Adipocyte (in vitro differentiated cells): ENCODE measurements at regions not wholly inside any gene's neighbourhood (a gene's known extent, or its start where the extent isn't known, plus 50 kb on each side); places are given as distances from the start of the nearest gene placed in this dataset.
"Not testable (repeated sequence)": the region's sequence is repeated elsewhere in the genome, so short reads cannot be mapped to it uniquely, and the experiment has no call there.

ENCODE experiments used
- DNase-seq: peaks from one replicate; pipeline ENCODE4 v3.0.0-alpha.2; 2015; ENCODE audit warnings: low read depth
- H3K27me3 ChIP-seq: replicated peaks from 2 replicates; pipeline ENCODE4 v1.7.0; 2013; ENCODE audit warnings: mild to moderate bottlenecking, low read length, moderate library complexity; ENCODE audit not compliant: control insufficient read depth, insufficient read depth
- H3K36me3 ChIP-seq: 2 replicates; pipeline ENCODE4 v1.7.0; 2013; ENCODE audit warnings: low read length, mild to moderate bottlenecking, moderate library complexity; ENCODE audit not compliant: control insufficient read depth, insufficient read depth, severe bottlenecking
- H3K4me1 ChIP-seq: 2 replicates; pipeline ENCODE4 v1.7.0; 2013; ENCODE audit warnings: mild to moderate bottlenecking, low read length, moderate library complexity; ENCODE audit not compliant: control insufficient read depth, insufficient read depth
- H3K4me3 ChIP-seq: 2 replicates; pipeline ENCODE4 v1.7.0; 2013; ENCODE audit warnings: mild to moderate bottlenecking, low read length, moderate library complexity
- H3K9ac ChIP-seq: 2 replicates; pipeline ENCODE4 v1.7.0; 2013; ENCODE audit warnings: mild to moderate bottlenecking, low read length, moderate library complexity
- H3K9me3 ChIP-seq: 2 replicates; pipeline ENCODE4 v1.7.0; 2013; ENCODE audit warnings: mild to moderate bottlenecking, low read length, moderate library complexity; ENCODE audit not compliant: control insufficient read depth

GRCh38 chr9:13033959-13034693, 245.4 kb downstream of the MPDZ start:
- H3K4me1 ChIP-seq = no peaks in the 10 kb centered on the region
- H3K4me3 ChIP-seq = peak overlapping the region; percentile 61
- no peaks in the 10 kb centered on the region for H3K27me3 ChIP-seq
- no peaks in the 10 kb centered on the region for H3K36me3 ChIP-seq
- H3K9ac ChIP-seq = peak overlapping the region; percentile 59
- H3K9me3 ChIP-seq = no peaks in the 10 kb centered on the region
- DNase-seq = peak; percentile 87

- H3K36me3 ChIP-seq = no peaks in the 10 kb centered on the region
- no peaks in the 10 kb centered on the region for H3K27me3 ChIP-seq
- peak overlapping the region; percentile 59 for H3K9ac ChIP-seq
- no peak for DNase-seq
- no peaks in the 10 kb centered on the region for H3K9me3 ChIP-seq
- H3K4me3 ChIP-seq = no peak overlapping the region
- no peaks in the 10 kb centered on the region for H3K4me1 ChIP-seq
These were observed 244.8 kb downstream of the MPDZ start for GRCh38 chr9:13034694-13035002.

- no peak for DNase-seq
- H3K9me3 ChIP-seq = no peaks in the 10 kb centered on the region
These were observed 243.7 kb downstream of the MPDZ start for GRCh38 chr9:13035822-13036221.

GRCh38 chr9:13037808-13038207, 241.7 kb downstream of the MPDZ start:
- not testable (repeated sequence) for H3K9ac ChIP-seq, H3K9me3 ChIP-seq, DNase-seq, H3K4me1 ChIP-seq, H3K27me3 ChIP-seq, H3K4me3 ChIP-seq, H3K36me3 ChIP-seq

More at GRCh38 chr9:13035822-13036221, 243.7 kb downstream of the MPDZ start:
- H3K4me3 ChIP-seq = no peak overlapping the region
- H3K36me3 ChIP-seq = no peaks in the 10 kb centered on the region
- H3K9ac ChIP-seq = no peak overlapping the region
- no peaks in the 10 kb centered on the region for H3K4me1 ChIP-seq
- no peaks in the 10 kb centered on the region for H3K27me3 ChIP-seq

GRCh38 chr9:13047827-13048587, 231.5 kb downstream of the MPDZ start:
- Histone ChIP-seq H3K27me3 (peaks cover 6% of the 10 kb centered on the region), H3K36me3 (no peaks in the 10 kb centered on the region), H3K4me3 (no peak overlapping the region), H3K4me1 (peaks cover 10% of the 10 kb centered on the region), H3K9ac (no peak overlapping the region), H3K9me3 (no peaks in the 10 kb centered on the region)
- no peak for DNase-seq

- H3K4me3 ChIP-seq = no peak overlapping the region
- no peaks in the 10 kb centered on the region for H3K9me3 ChIP-seq
These were observed 230.3 kb downstream of the MPDZ start for GRCh38 chr9:13049223-13049622.

GRCh38 chr9:13053504-13053903, 226.0 kb downstream of the MPDZ start:
- Histone ChIP-seq H3K9ac (no peak overlapping the region), H3K4me1 (no peaks in the 10 kb centered on the region), H3K36me3 (no peaks in the 10 kb centered on the region), H3K4me3 (no peak overlapping the region), H3K9me3 (no peaks in the 10 kb centered on the region), H3K27me3 (no peaks in the 10 kb centered on the region)
- DNase-seq = no peak

More at GRCh38 chr9:13049223-13049622, 230.3 kb downstream of the MPDZ start:
- Histone ChIP-seq H3K36me3 (no peaks in the 10 kb centered on the region), H3K9ac (no peak overlapping the region), H3K4me1 (peaks cover 10% of the 10 kb centered on the region), H3K27me3 (peaks cover 6% of the 10 kb centered on the region)
- DNase-seq = peak; percentile 6

- no peaks in the 10 kb centered on the region for H3K4me1 ChIP-seq
- no peaks in the 10 kb centered on the region for H3K9me3 ChIP-seq
- H3K27me3 ChIP-seq = no peaks in the 10 kb centered on the region
- no peak for DNase-seq
- H3K9ac ChIP-seq = no peak overlapping the region
- no peaks in the 10 kb centered on the region for H3K36me3 ChIP-seq
- H3K4me3 ChIP-seq = no peak overlapping the region
These were observed 225.1 kb downstream of the MPDZ start for GRCh38 chr9:13054389-13054788.
